Spleen (tissue), 7 donors: ENCODE measurements at regions not wholly inside any gene's neighbourhood (a gene's known extent, or its start where the extent isn't known, plus 50 kb on each side); places are given as distances from the start of the nearest gene placed in this dataset.

Source experiments
- POLR2A ChIP-seq, 3 donors: fragments of 450-650 bp; IDR thresholded peaks; one replicate each; pipeline ENCODE4 v1.5.1; 2017; ENCODE audit warnings: antibody characterized with exemption in 3 of 3, mild to moderate bottlenecking in 1 of 3
- TF ChIP-seq, protein P1 (sequence below), 11 experiments: fragments of 200-600 bp in 7 of 11; fragments of 450-650 bp in 4 of 11; sonication (generic) in 4 of 11; IDR thresholded peaks in 8 of 11; conservative IDR thresholded peaks in 3 of 11; 1 replicate in 7 of 11; 2 replicates in 4 of 11; pipeline versions ENCODE4 v1.4.0 to v1.8.0; 2016 to 2021; ENCODE audit warnings: antibody characterized with exemption in 11 of 11, inconsistent platforms in 4 of 11, mild to moderate bottlenecking in 1 of 11
- donor health status: DM: no; HTN: no; CAD: no; lungs with moderate emphysema.
- donor health status: DM: no; HTN: no; CAD: no.
- donor health status: DM: no; HTN: no; CAD: no.

DNA sequence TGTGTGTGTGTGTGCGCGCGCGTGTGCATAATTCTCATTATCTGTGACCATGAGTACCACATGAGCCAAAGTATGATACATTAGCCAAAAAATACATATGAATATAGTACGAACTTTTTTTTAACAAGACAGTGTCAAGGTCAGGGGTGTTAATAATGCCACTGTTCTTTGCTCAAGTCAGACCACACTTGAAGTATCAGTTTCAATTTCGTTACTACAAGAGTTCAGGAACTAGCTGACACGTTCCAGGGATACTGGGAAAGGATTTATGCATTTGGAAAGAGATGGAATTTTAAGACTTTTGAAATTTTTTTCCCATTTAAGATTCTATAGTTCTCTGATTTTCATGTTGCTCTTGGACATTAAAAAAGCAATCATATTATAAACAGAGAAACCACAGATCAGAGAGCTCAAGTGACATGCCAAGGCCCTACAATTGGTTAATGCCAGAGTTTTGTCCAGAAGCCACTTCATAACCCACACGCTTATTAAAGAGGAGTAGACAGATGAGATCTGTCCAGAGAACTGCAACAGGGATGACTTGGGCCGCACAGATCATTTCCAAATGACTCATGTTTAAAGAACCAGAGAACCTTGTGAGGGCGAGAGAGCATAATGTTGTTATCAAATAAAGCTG is 718.8 kb upstream of the SGCG start:
- TF ChIP-seq, protein P1, sequence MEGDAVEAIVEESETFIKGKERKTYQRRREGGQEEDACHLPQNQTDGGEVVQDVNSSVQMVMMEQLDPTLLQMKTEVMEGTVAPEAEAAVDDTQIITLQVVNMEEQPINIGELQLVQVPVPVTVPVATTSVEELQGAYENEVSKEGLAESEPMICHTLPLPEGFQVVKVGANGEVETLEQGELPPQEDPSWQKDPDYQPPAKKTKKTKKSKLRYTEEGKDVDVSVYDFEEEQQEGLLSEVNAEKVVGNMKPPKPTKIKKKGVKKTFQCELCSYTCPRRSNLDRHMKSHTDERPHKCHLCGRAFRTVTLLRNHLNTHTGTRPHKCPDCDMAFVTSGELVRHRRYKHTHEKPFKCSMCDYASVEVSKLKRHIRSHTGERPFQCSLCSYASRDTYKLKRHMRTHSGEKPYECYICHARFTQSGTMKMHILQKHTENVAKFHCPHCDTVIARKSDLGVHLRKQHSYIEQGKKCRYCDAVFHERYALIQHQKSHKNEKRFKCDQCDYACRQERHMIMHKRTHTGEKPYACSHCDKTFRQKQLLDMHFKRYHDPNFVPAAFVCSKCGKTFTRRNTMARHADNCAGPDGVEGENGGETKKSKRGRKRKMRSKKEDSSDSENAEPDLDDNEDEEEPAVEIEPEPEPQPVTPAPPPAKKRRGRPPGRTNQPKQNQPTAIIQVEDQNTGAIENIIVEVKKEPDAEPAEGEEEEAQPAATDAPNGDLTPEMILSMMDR (IDR thresholded peaks at IDR 0.05 in 8 of 11, conservative IDR thresholded peaks at IDR 0.05 in 3 of 11): no peak
- no peak for TF ChIP-seq POLR2A (IDR thresholded peaks at IDR 0.05)
